Karpas-422 (cell line): ENCODE measurements at regions not wholly inside any gene's neighbourhood (a gene's known extent, or its start where the extent isn't known, plus 50 kb on each side); places are given as distances from the start of the nearest gene placed in this dataset.

Source experiments
- DNase-seq: peaks from one replicate; pipeline ENCODE4 v3.0.0-alpha.2; 2015
- H2AFZ ChIP-seq: fragments of 200-600 bp; sonication (generic); 2 replicates; pipeline ENCODE4 v1.6.1; 2014; ENCODE audit warnings: antibody characterized with exemption, low read length, mixed read lengths
- H3K27ac ChIP-seq: fragments of 200-600 bp; sonication (generic); 2 replicates; pipeline ENCODE4 v1.5.1; 2014; ENCODE audit warnings: mild to moderate bottlenecking, low read length, moderate library complexity
- H3K27me3 ChIP-seq: fragments of 200-600 bp; sonication (generic); 2 replicates; pipeline ENCODE4 v1.6.1; 2014; ENCODE audit warnings: low read length, mixed read lengths
- H3K36me3 ChIP-seq: fragments of 200-600 bp; sonication (generic); 2 replicates; pipeline ENCODE4 v1.6.1; 2014; ENCODE audit warnings: low read length, mixed read lengths; ENCODE audit not compliant: insufficient read depth
- H3K4me1 ChIP-seq: fragments of 200-600 bp; sonication (generic); 2 replicates; pipeline ENCODE4 v1.6.1; 2014; ENCODE audit warnings: mild to moderate bottlenecking, low read length, mixed read lengths
- H3K4me2 ChIP-seq: fragments of 200-600 bp; sonication (generic); 2 replicates; pipeline ENCODE4 v1.6.1; 2014; ENCODE audit warnings: low read length, low read depth, mild to moderate bottlenecking; ENCODE audit not compliant: poor library complexity, severe bottlenecking
- H3K4me3 ChIP-seq: fragments of 200-600 bp; sonication (generic); 2 replicates; pipeline ENCODE4 v1.5.1; 2014; ENCODE audit warnings: mild to moderate bottlenecking, antibody characterized with exemption, low read length, mixed read lengths
- H3K79me2 ChIP-seq: fragments of 200-600 bp; sonication (generic); 2 replicates; pipeline ENCODE4 v1.6.1; 2014; ENCODE audit warnings: mild to moderate bottlenecking, low read length, mixed read lengths
- H3K9ac ChIP-seq: fragments of 200-600 bp; sonication (generic); 2 replicates; pipeline ENCODE4 v1.6.0; 2014; ENCODE audit warnings: low read length
- H3K9me2 ChIP-seq: fragments of 200-600 bp; sonication (generic), shearing (Covaris generic); replicated peaks from 2 replicates; pipeline ENCODE4 v1.6.0; 2014; ENCODE audit warnings: mild to moderate bottlenecking, low read length, moderate library complexity; ENCODE audit not compliant: insufficient read depth
- H3K9me3 ChIP-seq: fragments of 300-700, 200-600 bp; sonication (generic); 2 replicates; pipeline ENCODE4 v1.6.1; 2014; ENCODE audit warnings: low read length, mixed read lengths
- H4K20me1 ChIP-seq: fragments of 200-600 bp; sonication (generic); 2 replicates; pipeline ENCODE4 v1.6.1; 2014; ENCODE audit warnings: mild to moderate bottlenecking, antibody characterized with exemption, low read length, low read depth; ENCODE audit not compliant: insufficient read depth

GRCh38 chr5:58240322-58240721, 219.6 kb downstream of the PLK2 start:
- Histone ChIP-seq H3K9me3 (no peaks in the 10 kb centered on the region), H3K27ac (no peak overlapping the region), H3K79me2 (no peaks in the 10 kb centered on the region), H3K9ac (no peak overlapping the region), H3K27me3 (no peaks in the 10 kb centered on the region), H3K4me2 (no peak overlapping the region), H3K9me2 (no peaks in the 10 kb centered on the region), H3K4me3 (no peak overlapping the region), H3K4me1 (no peaks in the 10 kb centered on the region), H3K36me3 (no peaks in the 10 kb centered on the region), H4K20me1 (no peaks in the 10 kb centered on the region), H2AFZ (no peak overlapping the region)
- DNase-seq: no peak

GRCh38 chr5:58239731-58240130, 220.2 kb downstream of the PLK2 start:
- Histone ChIP-seq H3K4me1 (no peaks in the 10 kb centered on the region), H3K4me3 (no peak overlapping the region), H2AFZ (no peak overlapping the region), H3K79me2 (no peaks in the 10 kb centered on the region), H3K9ac (no peak overlapping the region), H3K27me3 (no peaks in the 10 kb centered on the region), H3K9me3 (no peaks in the 10 kb centered on the region), H4K20me1 (no peaks in the 10 kb centered on the region), H3K9me2 (no peaks in the 10 kb centered on the region), H3K4me2 (no peak overlapping the region), H3K36me3 (no peaks in the 10 kb centered on the region), H3K27ac (no peak overlapping the region)
- DNase-seq: no peak

GRCh38 chr5:58239045-58239444, 220.8 kb downstream of the PLK2 start:
- Histone ChIP-seq H3K4me2 (no peak overlapping the region), H3K4me1 (no peaks in the 10 kb centered on the region), H3K27ac (no peak overlapping the region)

GRCh38 chr5:58236498-58236897, 223.4 kb downstream of the PLK2 start:
- Histone ChIP-seq H4K20me1 (no peaks in the 10 kb centered on the region), H2AFZ (no peak overlapping the region), H3K4me3 (no peak overlapping the region), H3K9ac (no peak overlapping the region), H3K27ac (no peak overlapping the region), H3K36me3 (no peaks in the 10 kb centered on the region), H3K79me2 (no peaks in the 10 kb centered on the region), H3K4me1 (no peaks in the 10 kb centered on the region), H3K9me2 (no peaks in the 10 kb centered on the region), H3K4me2 (no peak overlapping the region), H3K9me3 (no peaks in the 10 kb centered on the region), H3K27me3 (no peaks in the 10 kb centered on the region)
- no peak for DNase-seq

More at GRCh38 chr5:58239045-58239444, 220.8 kb downstream of the PLK2 start:
- Histone ChIP-seq H2AFZ (no peak overlapping the region), H3K9me3 (no peaks in the 10 kb centered on the region), H3K79me2 (no peaks in the 10 kb centered on the region), H3K27me3 (no peaks in the 10 kb centered on the region), H3K9me2 (no peaks in the 10 kb centered on the region), H4K20me1 (no peaks in the 10 kb centered on the region), H3K4me3 (no peak overlapping the region), H3K36me3 (no peaks in the 10 kb centered on the region), H3K9ac (no peak overlapping the region)
- no peak for DNase-seq

GRCh38 chr5:58235299-58235698, 224.6 kb downstream of the PLK2 start:
- no peak overlapping the region for H3K27ac ChIP-seq
- H2AFZ ChIP-seq: no peak overlapping the region
- H3K9me2 ChIP-seq: no peaks in the 10 kb centered on the region
- no peaks in the 10 kb centered on the region for H3K4me1 ChIP-seq
- H3K27me3 ChIP-seq: no peaks in the 10 kb centered on the region
- H3K36me3 ChIP-seq: no peaks in the 10 kb centered on the region
- H3K4me3 ChIP-seq: no peak overlapping the region
- H3K4me2 ChIP-seq: no peak overlapping the region
- no peak overlapping the region for H3K9ac ChIP-seq
- H3K79me2 ChIP-seq: no peaks in the 10 kb centered on the region
- H4K20me1 ChIP-seq: no peaks in the 10 kb centered on the region
- no peak for DNase-seq
- no peaks in the 10 kb centered on the region for H3K9me3 ChIP-seq

- H4K20me1 ChIP-seq: no peaks in the 10 kb centered on the region
- H3K36me3 ChIP-seq: no peaks in the 10 kb centered on the region
- H3K4me1 ChIP-seq: peaks cover 5% of the 10 kb centered on the region
- no peak overlapping the region for H3K27ac ChIP-seq
- H2AFZ ChIP-seq: no peak overlapping the region
- H3K4me2 ChIP-seq: no peak overlapping the region
- H3K79me2 ChIP-seq: no peaks in the 10 kb centered on the region
- H3K4me3 ChIP-seq: no peak overlapping the region
- no peak overlapping the region for H3K9ac ChIP-seq
- no peaks in the 10 kb centered on the region for H3K9me3 ChIP-seq
- no peaks in the 10 kb centered on the region for H3K9me2 ChIP-seq
- no peak for DNase-seq
- H3K27me3 ChIP-seq: no peaks in the 10 kb centered on the region
Measured at GRCh38 chr5:58232130-58232529, 227.8 kb downstream of the PLK2 start.

- Histone ChIP-seq H3K27ac (no peak overlapping the region), H3K9me3 (no peaks in the 10 kb centered on the region), H4K20me1 (no peaks in the 10 kb centered on the region), H3K79me2 (no peaks in the 10 kb centered on the region), H3K4me1 (peaks cover 5% of the 10 kb centered on the region), H2AFZ (no peak overlapping the region), H3K4me3 (no peak overlapping the region), H3K4me2 (no peak overlapping the region), H3K27me3 (no peaks in the 10 kb centered on the region), H3K36me3 (no peaks in the 10 kb centered on the region), H3K9me2 (no peaks in the 10 kb centered on the region), H3K9ac (no peak overlapping the region)
- DNase-seq: no peak
Measured at GRCh38 chr5:58231041-58231440, 228.8 kb downstream of the PLK2 start.

GRCh38 chr5:58228896-58229295, 231.0 kb downstream of the PLK2 start:
- no peak overlapping the region for H3K4me3 ChIP-seq
- no peaks in the 10 kb centered on the region for H3K27me3 ChIP-seq
- H4K20me1 ChIP-seq: no peaks in the 10 kb centered on the region
- no peaks in the 10 kb centered on the region for H3K36me3 ChIP-seq
- no peak for DNase-seq
- H3K9me3 ChIP-seq: no peaks in the 10 kb centered on the region
- no peak overlapping the region for H3K27ac ChIP-seq
- no peaks in the 10 kb centered on the region for H3K79me2 ChIP-seq
- H3K9me2 ChIP-seq: no peaks in the 10 kb centered on the region
- peaks cover 5% of the 10 kb centered on the region for H3K4me1 ChIP-seq
- no peak overlapping the region for H2AFZ ChIP-seq
- no peak overlapping the region for H3K9ac ChIP-seq
- no peak overlapping the region for H3K4me2 ChIP-seq

- peak overlapping the region; percentile 11 for H3K4me2 ChIP-seq
- H3K4me3 ChIP-seq: no peak overlapping the region
- peak; percentile 43 for DNase-seq
- no peaks in the 10 kb centered on the region for H3K9me3 ChIP-seq
- no peak overlapping the region for H3K9ac ChIP-seq
- H3K27me3 ChIP-seq: no peaks in the 10 kb centered on the region
- no peak overlapping the region for H3K27ac ChIP-seq
- peaks cover 5% of the 10 kb centered on the region for H3K4me1 ChIP-seq
- H3K9me2 ChIP-seq: no peaks in the 10 kb centered on the region
- no peaks in the 10 kb centered on the region for H4K20me1 ChIP-seq
- H3K79me2 ChIP-seq: no peaks in the 10 kb centered on the region
- no peaks in the 10 kb centered on the region for H3K36me3 ChIP-seq
- H2AFZ ChIP-seq: no peak overlapping the region
Measured at GRCh38 chr5:58227858-58228257, 232.0 kb downstream of the PLK2 start.
